SH-SY5Y (cell line): ENCODE measurements at regions not wholly inside any gene's neighbourhood (a gene's known extent, or its start where the extent isn't known, plus 50 kb on each side); places are given as distances from the start of the nearest gene placed in this dataset.

ENCODE experiments used
- GATA2 ChIP-seq: IDR thresholded peaks from 2 replicates; pipeline ENCODE4 v1.6.1; 2011; ENCODE audit warnings: mild to moderate bottlenecking, low read depth, low read length
- GATA3 ChIP-seq: IDR thresholded peaks from 2 replicates; pipeline ENCODE4 v1.6.1; 2011; ENCODE audit warnings: low read depth, mild to moderate bottlenecking, low read length, moderate library complexity

DNA sequence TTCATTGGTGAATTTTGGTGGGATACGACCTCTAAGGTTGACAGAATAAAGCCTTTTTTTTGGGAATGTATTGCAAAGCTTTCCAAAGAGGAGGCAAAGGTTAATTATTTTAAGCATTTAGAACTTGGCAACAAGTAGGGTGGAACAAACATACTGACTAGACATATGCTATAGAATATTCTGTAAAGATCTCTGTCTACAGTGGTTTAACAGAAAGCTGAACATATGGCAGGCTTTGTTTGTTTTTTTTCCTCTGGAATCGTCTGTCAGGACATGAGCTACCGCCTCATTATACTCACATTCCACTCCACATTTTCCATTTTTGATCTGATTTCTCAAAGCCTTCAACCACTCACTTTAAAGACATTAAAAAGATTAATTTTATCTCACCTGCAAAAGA, 153.4 kb upstream of the PELI2 start:
- TF ChIP-seq GATA3, result no peak
- no peak for TF ChIP-seq GATA2
